LNCaP clone FGC (cell line): ENCODE measurements at regions not wholly inside any gene's neighbourhood (a gene's known extent, or its start where the extent isn't known, plus 50 kb on each side); places are given as distances from the start of the nearest gene placed in this dataset.
"Not testable (repeated sequence)": the region's sequence is repeated elsewhere in the genome, so short reads cannot be mapped to it uniquely, and the experiment has no call there.

Experiments used
- DNase-seq: peaks from one replicate; pipeline ENCODE4 v3.0.0-alpha.2; 2011; ENCODE audit warnings: low read depth
- H3K4me3 ChIP-seq: 2 replicates; pipeline ENCODE4 v1.5.1; 2011; ENCODE audit warnings: mild to moderate bottlenecking, low read depth, low read length, control low read depth

GRCh38 chr17:64800987-64801386 lies 118.3 kb downstream of the LRRC37A3 start:
- not testable (repeated sequence) for DNase-seq, H3K4me3 ChIP-seq

DNA sequence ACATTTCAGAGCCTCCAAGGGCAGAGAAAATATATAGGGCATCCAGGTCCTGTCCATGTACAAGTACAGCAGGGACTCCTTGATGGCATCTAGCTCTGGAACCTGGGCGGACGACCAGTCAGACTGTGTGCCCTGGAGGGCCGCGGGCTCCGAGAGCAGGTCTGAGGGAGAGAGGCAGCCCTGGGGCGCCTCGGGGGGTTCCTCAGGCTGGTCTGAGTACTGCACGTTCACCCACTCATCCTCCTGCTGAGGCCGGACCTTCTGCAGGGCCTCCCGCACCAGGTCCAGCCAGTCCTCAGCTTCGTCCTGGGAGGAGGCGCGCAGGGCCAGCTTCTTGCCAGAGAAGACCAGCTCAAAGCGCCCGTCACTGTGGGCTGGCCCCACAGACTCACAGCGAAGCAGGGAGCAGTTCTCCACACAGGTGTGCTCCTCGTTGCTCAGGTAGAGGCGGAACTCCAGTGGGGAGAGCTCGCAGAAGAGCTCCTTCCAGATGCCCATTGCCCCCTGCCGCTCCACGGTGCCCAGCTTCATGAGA lies 118.8 kb downstream of the LRRC37A3 start:
- not testable (repeated sequence) for H3K4me3 ChIP-seq, DNase-seq

DNA sequence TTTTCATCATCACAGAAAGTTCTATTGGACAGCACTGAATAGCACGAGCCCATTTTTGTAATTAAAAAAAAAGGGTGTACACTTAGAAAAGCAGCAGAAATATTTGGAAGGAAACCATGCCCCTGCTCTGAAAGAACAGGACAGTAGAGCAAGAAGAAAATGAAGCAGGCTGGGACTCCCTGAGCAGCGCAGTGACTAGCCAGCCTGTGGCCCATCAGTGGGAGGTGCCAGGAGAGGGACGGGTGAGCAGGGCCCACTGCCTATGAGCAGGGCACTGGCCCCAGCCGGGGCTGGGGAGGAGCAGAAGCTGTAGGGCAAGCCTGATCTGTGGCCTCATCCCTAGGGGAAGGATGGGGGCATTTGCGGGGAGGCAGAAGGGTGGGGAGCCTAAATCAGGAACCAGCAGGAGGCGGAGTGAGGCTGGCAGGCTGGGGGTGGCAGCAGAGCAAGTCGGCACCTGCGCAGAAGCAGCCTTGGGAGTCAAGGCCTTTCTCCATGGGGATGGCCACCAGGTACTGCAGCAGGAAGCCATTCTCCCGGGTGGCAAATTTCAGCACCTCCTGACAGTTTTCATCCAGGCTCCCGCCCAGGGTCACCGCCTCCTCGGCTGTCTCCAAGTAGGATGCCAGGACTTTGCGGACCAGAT lies 119.6 kb downstream of the LRRC37A3 start:
- H3K4me3 ChIP-seq, DNase-seq: not testable (repeated sequence)

- not testable (repeated sequence) for DNase-seq, H3K4me3 ChIP-seq
These were observed 120.3 kb downstream of the LRRC37A3 start for GRCh38 chr17:64798961-64799360.

DNA sequence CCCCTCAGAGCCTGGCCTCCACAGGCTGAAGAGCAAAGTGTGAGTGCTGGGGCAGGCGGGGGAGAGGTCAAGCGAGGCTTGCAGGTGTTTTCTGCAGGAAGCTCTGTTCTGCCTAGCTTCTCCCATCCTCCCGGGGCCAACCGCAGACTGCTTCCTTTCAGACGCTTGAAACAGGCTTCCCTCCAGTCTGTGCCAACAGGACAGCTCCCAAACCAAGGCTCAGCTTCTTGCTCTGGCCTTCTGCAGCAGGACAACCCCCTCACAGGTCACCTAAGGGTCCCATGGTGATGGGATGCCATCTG lies 120.8 kb downstream of the LRRC37A3 start:
- H3K4me3 ChIP-seq, DNase-seq: not testable (repeated sequence)

- not testable (repeated sequence) for H3K4me3 ChIP-seq, DNase-seq
These were observed 121.4 kb downstream of the LRRC37A3 start for GRCh38 chr17:64797746-64798488.

DNA sequence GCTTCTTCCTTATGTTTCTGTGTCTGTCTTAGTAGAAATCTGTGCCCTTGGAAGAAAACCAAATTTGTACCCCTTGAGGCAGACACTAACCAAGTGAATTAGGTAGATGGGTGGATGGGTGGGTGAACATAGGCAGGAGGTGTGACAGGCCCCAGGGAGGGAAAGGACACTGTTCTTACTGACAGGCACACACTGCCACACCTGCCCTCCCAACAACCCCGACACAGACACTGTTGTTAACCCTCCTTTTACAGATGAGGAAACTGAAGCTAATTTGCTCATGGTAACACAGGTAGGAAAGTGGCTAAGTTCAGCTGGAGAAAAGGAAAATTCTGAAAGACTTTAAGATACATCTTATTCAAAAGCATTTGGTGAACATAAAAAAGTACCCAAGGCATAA lies 123.9 kb downstream of the LRRC37A3 start:
- not testable (repeated sequence) for H3K4me3 ChIP-seq, DNase-seq

DNA sequence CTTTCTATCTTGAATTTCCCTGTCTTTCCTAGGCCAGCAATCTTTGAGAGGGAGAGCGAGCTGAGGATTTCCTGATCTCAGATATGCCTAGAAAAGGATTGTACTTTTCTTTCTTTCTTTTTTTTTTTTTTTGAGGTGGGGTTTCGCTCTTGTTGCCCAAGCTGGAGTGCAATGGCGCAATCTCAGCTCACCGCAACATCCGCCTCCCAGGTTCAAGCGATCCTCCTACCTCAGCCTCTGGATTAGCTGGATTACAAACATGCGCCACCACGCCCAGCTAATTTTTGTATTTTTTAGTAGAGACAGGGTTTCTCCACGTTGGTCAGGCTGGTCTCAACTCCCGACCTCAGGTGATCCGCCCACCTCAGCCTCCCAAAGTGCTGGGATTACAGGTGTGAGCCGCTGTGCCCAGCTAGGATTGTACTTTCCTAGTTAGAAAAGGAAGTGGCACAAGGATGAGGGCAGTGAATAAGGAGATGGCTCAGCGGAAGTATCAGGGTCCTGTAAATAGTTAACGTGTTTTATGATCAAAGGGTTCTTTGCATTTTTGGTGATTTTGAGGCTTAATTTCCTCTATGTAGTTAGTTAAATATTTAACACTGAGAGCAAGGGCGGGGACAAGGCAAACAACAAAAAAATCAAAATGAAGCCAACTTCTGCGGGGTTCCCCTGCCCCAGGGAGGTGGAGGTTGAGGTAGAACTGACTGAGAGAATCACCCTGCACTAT lies 124.6 kb downstream of the LRRC37A3 start:
- DNase-seq, H3K4me3 ChIP-seq: not testable (repeated sequence)

DNA sequence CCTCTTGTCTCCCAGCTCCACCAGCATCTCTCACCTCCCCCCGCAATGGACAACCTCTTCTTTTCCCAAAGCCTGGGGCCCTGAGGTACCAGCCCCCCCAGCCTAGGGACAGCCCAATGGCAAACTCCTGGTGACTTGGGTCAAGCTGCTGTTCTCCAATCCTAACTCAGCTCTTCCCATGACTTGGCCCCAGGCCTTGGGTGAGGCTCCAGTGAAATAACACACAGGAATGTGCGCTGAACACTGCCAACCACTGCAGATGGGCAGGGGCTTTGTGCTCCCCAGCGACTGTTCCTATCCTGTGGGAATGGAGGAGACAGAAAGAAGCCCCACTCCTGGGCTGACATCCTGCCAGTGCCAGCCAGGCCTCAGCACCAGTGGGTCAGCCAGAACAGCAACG lies 125.2 kb downstream of the LRRC37A3 start:
- DNase-seq, H3K4me3 ChIP-seq: not testable (repeated sequence)

GRCh38 chr17:64792793-64793575 lies 126.3 kb downstream of the LRRC37A3 start:
- H3K4me3 ChIP-seq, DNase-seq: not testable (repeated sequence)

- not testable (repeated sequence) for H3K4me3 ChIP-seq
These were observed 127.0 kb downstream of the LRRC37A3 start for GRCh38 chr17:64792276-64792675.

GRCh38 chr17:64791691-64792090 lies 127.6 kb downstream of the LRRC37A3 start:
- H3K4me3 ChIP-seq, DNase-seq: not testable (repeated sequence)

More at GRCh38 chr17:64792276-64792675, 127.0 kb downstream of the LRRC37A3 start:
- not testable (repeated sequence) for DNase-seq

DNA sequence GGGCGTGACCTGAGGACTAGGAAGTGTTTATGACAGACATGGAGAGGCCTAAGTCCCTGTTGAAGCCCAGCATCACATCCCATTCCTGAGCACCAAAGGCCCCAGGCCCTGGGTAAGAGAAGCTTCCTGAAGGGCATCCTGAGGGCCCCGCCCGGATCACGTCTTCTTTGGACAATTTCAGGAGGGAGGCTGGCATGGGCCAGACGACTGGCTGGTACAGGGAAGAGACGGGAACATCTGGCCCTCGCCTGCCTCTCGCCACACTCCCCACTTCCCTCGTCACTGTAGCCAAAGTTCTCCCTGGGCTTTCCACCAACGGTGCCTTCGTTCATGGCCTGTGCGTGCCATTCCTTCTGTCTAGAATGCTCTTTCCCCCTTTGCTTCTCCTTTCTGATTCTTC lies 128.1 kb downstream of the LRRC37A3 start:
- H3K4me3 ChIP-seq, DNase-seq: not testable (repeated sequence)

- not testable (repeated sequence) for DNase-seq, H3K4me3 ChIP-seq
These were observed 128.6 kb upstream of the SMURF2 start for GRCh38 chr17:64790690-64791089.

DNA sequence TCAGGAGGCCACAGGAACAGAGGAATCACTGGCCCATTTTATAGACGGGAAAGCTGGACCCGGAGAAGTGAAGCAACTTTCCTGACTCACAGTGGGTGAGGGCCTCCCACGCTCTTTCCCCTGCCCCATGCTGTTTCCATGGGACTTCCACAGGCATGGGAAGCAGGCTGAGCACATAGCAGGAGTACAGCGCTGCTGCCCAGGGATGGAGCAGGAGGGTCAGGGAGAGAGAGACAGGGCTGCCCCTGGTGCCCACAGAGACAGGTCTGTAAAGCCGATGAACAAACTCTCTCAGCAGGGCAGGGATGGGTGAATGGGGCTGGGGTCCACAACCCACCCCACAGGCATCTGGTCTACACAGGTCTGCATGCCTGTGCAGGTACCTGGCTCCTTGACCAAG lies 128.1 kb upstream of the SMURF2 start:
- DNase-seq, H3K4me3 ChIP-seq: not testable (repeated sequence)

- DNase-seq = not testable (repeated sequence)
These were observed 126.9 kb upstream of the SMURF2 start for GRCh38 chr17:64789061-64789445.

More at GRCh38 chr17:64789061-64789445, 126.9 kb upstream of the SMURF2 start:
- H3K4me3 ChIP-seq = not testable (repeated sequence)
